Activated T-helper 2 cell treated with anti-CD3 and anti-CD28 coated beads, Interferon-gamma antibody, Interleukin-2, Interleukin-4, amounts not matched to agents 10 μg/mL and 5 μg/mL and 100 μg/mL, durations not matched to agents 14 hours and 24 hours and 36 hours (primary cell): ENCODE measurements at regions not wholly inside any gene's neighbourhood (a gene's known extent, or its start where the extent isn't known, plus 50 kb on each side); places are given as distances from the start of the nearest gene placed in this dataset.

Experiments
- DNase-seq: peaks from one replicate; pipeline ENCODE4 v3.0.0; 2021; ENCODE audit warnings: low spot score
- H3K27ac Mint-ChIP-seq: one replicate; pipeline ENCODE4 v1.8.0; 2021; ENCODE audit warnings: mixed read lengths
- H3K27me3 Mint-ChIP-seq: one replicate; pipeline ENCODE4 v1.8.0; 2021; ENCODE audit warnings: low read depth, mixed read lengths
- H3K36me3 Mint-ChIP-seq: one replicate; pipeline ENCODE4 v1.8.0; 2021; ENCODE audit warnings: low read depth, mixed read lengths
- H3K4me1 Mint-ChIP-seq: one replicate; pipeline ENCODE4 v1.8.0; 2021; ENCODE audit warnings: low read depth, mixed read lengths
- H3K4me3 Mint-ChIP-seq: one replicate; pipeline ENCODE4 v1.8.0; 2021; ENCODE audit warnings: low read depth, mild to moderate bottlenecking, moderate library complexity, mixed read lengths
- H3K9me3 Mint-ChIP-seq: one replicate; pipeline ENCODE4 v1.8.0; 2021; ENCODE audit warnings: mixed read lengths
- intact Hi-C: fragments of 100-400 bp; cut with micrococcal nuclease; formaldehyde crosslinking; loops from one replicate; pipeline ENCODE4 v1.15.1; 2023

DNA sequence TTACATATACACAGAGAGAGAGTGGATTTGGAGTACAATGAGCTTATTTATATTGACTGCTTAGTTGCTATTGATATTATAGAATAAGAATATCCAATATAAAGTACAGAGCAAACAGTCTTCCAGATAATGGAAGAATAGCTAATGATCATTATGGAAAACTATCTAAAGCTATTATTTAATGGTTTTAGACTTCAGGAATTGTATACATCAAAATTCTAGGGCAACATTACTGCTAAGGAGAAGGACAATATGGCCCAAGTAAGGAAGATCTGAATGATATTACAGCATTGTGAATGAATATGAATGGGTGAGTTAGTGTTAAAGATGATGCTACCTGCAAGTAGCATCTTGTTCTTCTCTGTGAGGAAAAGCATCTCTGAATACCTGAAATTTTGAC lies 604.2 kb upstream of the PCDH20 start:
- Mint-ChIP-seq H3K4me3 (no peak overlapping the region), H3K4me1 (no peaks in the 10 kb centered on the region), H3K36me3 (no peaks in the 10 kb centered on the region), H3K9me3 (no peaks in the 10 kb centered on the region), H3K27me3 (no peaks in the 10 kb centered on the region), H3K27ac (no peak overlapping the region)
- no peak for DNase-seq
- intact Hi-C loops: no loop called here

DNA sequence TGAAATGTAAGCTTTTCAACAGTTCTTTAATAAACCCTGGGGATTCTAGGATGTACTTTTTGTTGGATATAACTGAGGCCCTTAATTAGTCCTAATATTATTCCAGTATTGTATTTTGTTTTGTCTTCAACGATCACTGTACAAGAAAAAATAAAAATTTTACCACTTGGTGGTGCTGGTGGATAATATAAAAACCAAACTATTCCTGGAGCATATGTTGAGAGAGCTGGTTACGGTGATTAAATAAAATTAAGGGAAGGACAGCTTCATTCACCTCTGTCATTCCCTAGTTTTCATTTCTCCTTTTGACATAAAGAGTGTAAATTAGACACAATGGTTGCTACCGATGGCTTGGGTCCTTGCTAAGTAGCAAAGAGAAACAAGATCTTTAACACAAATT lies 598.6 kb upstream of the PCDH20 start:
- H3K27me3 Mint-ChIP-seq: no peaks in the 10 kb centered on the region
- H3K27ac Mint-ChIP-seq: no peak overlapping the region

DNA sequence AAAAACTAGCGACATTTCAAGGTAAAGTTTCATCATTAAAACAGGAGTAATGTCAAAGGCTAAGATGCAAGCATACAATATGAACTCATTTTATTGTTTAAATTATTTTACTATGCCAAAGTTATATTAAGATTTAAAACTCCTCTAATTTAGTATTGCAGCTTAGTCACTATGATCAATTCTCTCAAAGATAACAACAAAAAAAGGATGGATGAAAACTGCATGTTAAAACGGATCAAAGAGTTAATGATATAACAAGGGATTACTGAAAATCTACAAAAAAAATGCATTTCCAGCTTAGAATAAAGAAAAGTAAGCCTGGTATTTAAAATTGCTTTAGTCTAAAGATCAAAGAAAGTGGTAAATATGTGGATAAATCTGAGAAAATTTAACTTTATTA lies 587.8 kb upstream of the PCDH20 start:
- Mint-ChIP-seq H3K9me3 (peaks cover 18% of the 10 kb centered on the region), H3K27ac (no peak overlapping the region), H3K4me1 (no peaks in the 10 kb centered on the region), H3K4me3 (no peak overlapping the region), H3K27me3 (no peaks in the 10 kb centered on the region), H3K36me3 (no peaks in the 10 kb centered on the region)
- intact Hi-C loops: no loop called here
- DNase-seq: no peak

More for the DNA sequence above, 598.6 kb upstream of the PCDH20 start:
- intact Hi-C loops: no loop called here
- no peaks in the 10 kb centered on the region for H3K36me3 Mint-ChIP-seq
- H3K9me3 Mint-ChIP-seq: peaks cover under 1% of the 10 kb centered on the region
- H3K4me3 Mint-ChIP-seq: no peak overlapping the region
- no peak for DNase-seq
- H3K4me1 Mint-ChIP-seq: no peaks in the 10 kb centered on the region

DNA sequence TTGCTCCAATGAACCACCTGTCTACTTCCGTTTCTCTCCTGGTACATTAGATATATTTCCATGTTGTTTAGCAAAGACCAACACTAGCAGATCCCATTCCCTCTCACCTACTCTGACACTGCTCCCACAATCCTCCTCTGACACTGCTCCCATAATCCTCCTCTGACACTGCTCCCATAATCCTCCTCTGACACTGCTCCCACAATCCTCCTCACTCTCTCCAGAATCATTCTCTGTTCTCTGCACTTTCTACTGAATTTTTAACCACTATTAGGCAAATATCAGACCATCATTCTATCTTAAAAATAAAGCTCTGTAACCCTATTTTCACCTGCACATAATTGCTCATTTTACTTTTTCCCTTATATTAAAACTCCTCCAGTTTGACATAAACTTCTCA lies 578.5 kb upstream of the PCDH20 start:
- H3K27ac Mint-ChIP-seq: no peak overlapping the region
- no peaks in the 10 kb centered on the region for H3K4me1 Mint-ChIP-seq
- intact Hi-C loops: no loop called here
- H3K9me3 Mint-ChIP-seq: peaks cover 27% of the 10 kb centered on the region
- H3K36me3 Mint-ChIP-seq: no peaks in the 10 kb centered on the region
- no peak overlapping the region for H3K4me3 Mint-ChIP-seq
- no peak for DNase-seq
- H3K27me3 Mint-ChIP-seq: no peaks in the 10 kb centered on the region

DNA sequence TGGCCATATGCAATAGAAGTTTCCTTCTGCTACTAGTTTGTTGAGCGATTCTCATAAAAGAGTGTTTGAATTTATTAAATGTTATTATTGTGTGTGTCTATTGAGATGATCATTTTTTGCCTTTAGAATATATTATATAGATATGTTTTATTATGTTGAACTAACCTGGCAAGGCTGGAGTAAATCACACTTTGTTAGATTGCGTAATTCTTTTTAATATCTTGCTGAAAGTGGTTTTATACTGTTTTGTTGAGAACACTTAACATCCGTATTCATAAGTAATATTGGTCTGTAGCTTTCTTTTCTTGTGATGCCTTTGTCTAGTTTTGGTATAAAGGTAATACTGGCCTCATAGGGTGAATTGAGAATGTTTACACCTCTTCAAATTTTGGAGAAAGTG lies 574.3 kb upstream of the PCDH20 start:
- Mint-ChIP-seq H3K4me3 (no peak overlapping the region), H3K27ac (no peak overlapping the region), H3K36me3 (no peaks in the 10 kb centered on the region), H3K27me3 (no peaks in the 10 kb centered on the region), H3K4me1 (no peaks in the 10 kb centered on the region), H3K9me3 (peaks cover 13% of the 10 kb centered on the region)
- DNase-seq: no peak
- intact Hi-C loops: no loop called here

DNA sequence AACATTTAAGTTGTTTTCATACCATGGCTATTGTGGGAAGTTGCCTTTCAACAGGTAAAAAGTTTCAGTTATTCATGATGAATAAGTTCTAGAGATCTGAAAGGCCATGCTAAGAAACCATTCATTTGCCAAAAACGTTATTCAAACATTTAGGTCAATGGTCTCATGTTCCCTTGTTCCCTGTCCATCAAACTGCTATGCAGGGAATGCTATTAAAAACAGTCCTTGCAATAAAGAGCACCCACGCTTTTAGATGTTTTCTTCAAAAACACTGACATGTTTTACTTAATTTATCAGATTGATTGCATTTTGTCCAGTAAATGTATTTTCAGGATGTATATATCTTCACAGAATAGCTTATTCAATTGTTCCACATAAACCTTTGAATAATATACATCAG lies 573.2 kb upstream of the PCDH20 start:
- H3K36me3 Mint-ChIP-seq: no peaks in the 10 kb centered on the region
- H3K4me3 Mint-ChIP-seq: no peak overlapping the region
- H3K27me3 Mint-ChIP-seq: no peaks in the 10 kb centered on the region
- DNase-seq: no peak
- intact Hi-C loops: no loop called here
- no peaks in the 10 kb centered on the region for H3K4me1 Mint-ChIP-seq
- no peak overlapping the region for H3K27ac Mint-ChIP-seq
- peaks cover 6% of the 10 kb centered on the region for H3K9me3 Mint-ChIP-seq

DNA sequence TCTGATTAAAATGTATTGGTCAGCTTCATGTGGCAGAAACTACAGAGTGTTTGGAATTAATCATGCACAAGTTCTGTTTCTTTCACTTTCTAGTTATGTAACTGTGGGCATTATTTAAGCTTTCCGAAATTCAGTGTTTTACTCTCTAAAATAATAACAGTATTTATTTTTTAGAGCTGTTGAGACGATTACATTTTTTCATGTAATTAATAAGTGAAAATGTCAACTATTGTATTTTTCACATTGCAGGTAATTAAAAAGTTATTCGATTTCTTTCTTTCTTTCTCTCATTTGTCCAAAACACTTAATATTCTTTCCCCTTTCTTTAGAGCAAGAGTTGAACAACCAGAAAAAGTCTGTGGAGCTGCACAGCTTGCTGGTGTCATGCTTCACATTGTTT lies 559.4 kb upstream of the PCDH20 start:
- Mint-ChIP-seq H3K4me3 (no peak overlapping the region), H3K9me3 (peaks cover 27% of the 10 kb centered on the region), H3K27ac (no peak overlapping the region), H3K4me1 (no peaks in the 10 kb centered on the region), H3K27me3 (no peaks in the 10 kb centered on the region), H3K36me3 (no peaks in the 10 kb centered on the region)
- intact Hi-C loops: no loop called here
- no peak for DNase-seq

DNA sequence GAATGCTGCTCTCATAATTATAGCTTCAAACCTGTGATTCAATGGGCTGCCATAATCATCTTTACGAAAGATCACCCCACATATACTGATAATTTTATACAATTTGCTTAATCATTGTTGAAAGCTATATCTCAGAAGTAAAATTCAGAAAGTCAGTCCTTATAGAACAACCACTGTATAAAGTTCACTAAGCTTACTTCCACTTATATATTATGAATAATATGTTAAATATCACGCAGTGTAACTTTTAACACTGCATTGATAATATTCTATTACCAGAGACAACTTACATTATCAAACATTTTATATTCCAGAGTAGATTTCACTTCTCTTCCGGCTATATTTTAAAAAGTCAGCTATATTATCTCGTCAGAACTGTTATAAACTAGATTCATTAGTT lies 550.1 kb upstream of the PCDH20 start:
- DNase-seq: no peak
- Mint-ChIP-seq H3K9me3 (peaks cover 8% of the 10 kb centered on the region), H3K27ac (no peak overlapping the region), H3K4me3 (no peak overlapping the region), H3K27me3 (no peaks in the 10 kb centered on the region), H3K4me1 (no peaks in the 10 kb centered on the region), H3K36me3 (no peaks in the 10 kb centered on the region)
- intact Hi-C loops: no loop called here

DNA sequence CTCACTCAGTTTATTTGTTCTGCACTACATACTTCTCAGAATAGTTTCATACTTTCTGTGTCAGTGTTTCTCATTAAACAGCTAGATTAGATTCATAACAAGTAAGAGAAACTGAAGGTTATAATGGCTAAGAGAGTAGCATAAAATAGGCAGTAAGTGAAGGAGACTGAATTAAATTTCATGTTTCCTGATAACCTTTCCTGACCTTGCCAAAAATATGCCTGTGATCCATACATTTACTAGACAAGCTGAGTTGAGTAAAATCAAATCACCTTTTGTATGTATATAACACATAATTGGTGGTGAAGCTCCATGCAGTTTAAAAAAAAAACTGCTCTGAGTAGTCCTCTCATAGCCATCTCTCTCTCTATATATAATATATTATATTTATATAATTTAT lies 545.3 kb upstream of the PCDH20 start:
- H3K27me3 Mint-ChIP-seq: no peaks in the 10 kb centered on the region
- intact Hi-C loops: loop anchor here (2.0 kb wide), 1 partner anchor 16 kb away; no protein-coding TSS in a partner anchor
- no peak for DNase-seq
- no peaks in the 10 kb centered on the region for H3K36me3 Mint-ChIP-seq
- H3K4me1 Mint-ChIP-seq: no peaks in the 10 kb centered on the region
- H3K4me3 Mint-ChIP-seq: no peak overlapping the region
- H3K9me3 Mint-ChIP-seq: peaks cover 8% of the 10 kb centered on the region
- no peak overlapping the region for H3K27ac Mint-ChIP-seq

DNA sequence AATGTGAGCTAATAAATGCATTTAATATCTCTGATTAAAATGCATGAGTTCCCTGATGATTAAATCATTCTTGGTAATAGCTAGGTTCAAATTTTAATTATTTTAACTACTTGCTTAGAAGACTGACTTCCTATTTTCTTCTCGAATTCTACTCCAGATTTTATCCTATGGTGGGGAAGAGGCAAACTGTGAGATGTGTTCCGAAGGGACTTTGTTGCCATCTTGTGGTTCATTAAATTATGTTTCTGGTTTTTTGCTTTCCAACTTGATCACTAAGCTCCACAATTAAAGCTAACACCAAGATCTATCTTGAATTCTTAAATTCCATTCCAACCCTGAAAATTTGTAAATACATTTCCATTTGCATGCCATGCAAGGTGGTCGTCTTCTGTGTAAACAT lies 538.4 kb upstream of the PCDH20 start:
- no peak overlapping the region for H3K27ac Mint-ChIP-seq
- intact Hi-C loops: no loop called here
- no peak for DNase-seq
- H3K27me3 Mint-ChIP-seq: no peaks in the 10 kb centered on the region
- H3K4me1 Mint-ChIP-seq: no peaks in the 10 kb centered on the region
- H3K36me3 Mint-ChIP-seq: no peaks in the 10 kb centered on the region
- H3K4me3 Mint-ChIP-seq: no peak overlapping the region
- peaks cover under 1% of the 10 kb centered on the region for H3K9me3 Mint-ChIP-seq

DNA sequence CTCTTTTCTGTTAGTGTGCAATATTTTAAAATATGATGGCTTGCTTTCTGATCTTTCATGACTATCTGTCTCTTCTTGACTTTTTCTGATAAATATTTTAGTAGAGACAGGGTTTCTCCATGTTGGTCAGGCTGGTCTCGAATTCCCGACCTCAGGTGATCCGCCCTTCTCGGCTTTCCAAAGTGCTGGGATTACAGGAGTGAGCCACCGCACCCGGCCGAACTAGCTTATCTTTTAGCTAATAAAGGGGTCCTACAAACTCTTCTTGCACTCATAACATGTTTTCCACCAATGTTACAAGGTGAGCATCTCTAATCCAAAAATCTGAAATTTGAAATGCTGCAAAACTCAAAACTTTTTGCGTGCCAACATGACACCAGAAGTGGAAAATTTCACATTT lies 535.2 kb upstream of the PCDH20 start:
- no peaks in the 10 kb centered on the region for H3K36me3 Mint-ChIP-seq
- no peak for DNase-seq
- no peaks in the 10 kb centered on the region for H3K4me1 Mint-ChIP-seq
- no peak overlapping the region for H3K27ac Mint-ChIP-seq
- no peak overlapping the region for H3K4me3 Mint-ChIP-seq
- H3K9me3 Mint-ChIP-seq: no peaks in the 10 kb centered on the region
- no peaks in the 10 kb centered on the region for H3K27me3 Mint-ChIP-seq
- intact Hi-C loops: no loop called here

DNA sequence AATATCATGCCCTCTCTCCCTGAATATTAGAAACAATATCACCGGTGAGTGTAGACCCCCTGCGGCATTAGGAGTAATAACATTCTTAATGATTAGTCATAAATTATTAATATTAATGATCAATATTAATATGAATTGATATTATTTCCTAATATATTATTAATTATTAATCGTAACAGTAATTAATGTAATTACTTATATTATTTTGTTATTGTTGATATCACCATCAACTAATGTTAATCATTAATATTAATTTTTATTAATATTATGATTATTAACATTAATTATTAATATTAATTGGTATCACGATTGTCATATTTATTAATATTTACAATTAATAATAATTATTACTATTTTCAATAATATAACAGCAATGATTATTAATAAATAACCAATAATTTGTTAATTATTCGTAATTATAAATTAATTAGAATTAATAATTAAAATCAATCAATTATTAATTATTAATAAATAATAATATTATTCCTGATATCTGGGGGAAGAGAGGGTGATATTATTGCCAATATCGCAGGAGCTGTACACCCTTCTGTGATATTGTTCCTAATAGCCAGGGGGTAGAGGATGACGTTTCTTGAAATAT lies 528.8 kb upstream of the PCDH20 start:
- Mint-ChIP-seq H3K4me1 (no peaks in the 10 kb centered on the region), H3K36me3 (no peaks in the 10 kb centered on the region), H3K27ac (no peak overlapping the region), H3K27me3 (no peaks in the 10 kb centered on the region), H3K4me3 (no peak overlapping the region), H3K9me3 (peaks cover 25% of the 10 kb centered on the region)
- DNase-seq: no peak
- intact Hi-C loops: loop anchor here (2.0 kb wide), 1 partner anchor 16 kb away; no protein-coding TSS in a partner anchor

DNA sequence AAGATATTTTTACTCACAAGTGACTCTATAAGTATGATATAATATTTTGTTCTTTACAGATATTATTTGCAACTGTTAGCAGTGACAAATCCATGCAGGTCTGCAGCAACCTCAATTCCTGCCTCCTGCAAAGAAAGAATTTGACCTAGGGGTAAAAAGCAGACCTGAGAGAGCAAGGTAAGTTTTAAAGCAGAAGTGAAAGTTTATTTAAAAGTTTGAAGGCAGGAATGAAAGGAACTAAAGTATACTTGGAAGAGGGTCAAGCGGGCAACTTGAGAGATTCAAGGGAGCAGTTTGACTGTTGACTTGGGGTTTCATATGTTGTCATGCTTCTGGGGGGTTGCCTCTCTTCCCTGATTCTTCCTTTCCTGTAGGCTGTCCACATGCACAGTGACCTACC lies 520.1 kb upstream of the PCDH20 start:
- no peaks in the 10 kb centered on the region for H3K27me3 Mint-ChIP-seq
- peaks cover 3% of the 10 kb centered on the region for H3K9me3 Mint-ChIP-seq
- no peaks in the 10 kb centered on the region for H3K36me3 Mint-ChIP-seq
- no peak overlapping the region for H3K27ac Mint-ChIP-seq
- no peaks in the 10 kb centered on the region for H3K4me1 Mint-ChIP-seq
- no peak overlapping the region for H3K4me3 Mint-ChIP-seq
- no peak for DNase-seq
- intact Hi-C loops: no loop called here

DNA sequence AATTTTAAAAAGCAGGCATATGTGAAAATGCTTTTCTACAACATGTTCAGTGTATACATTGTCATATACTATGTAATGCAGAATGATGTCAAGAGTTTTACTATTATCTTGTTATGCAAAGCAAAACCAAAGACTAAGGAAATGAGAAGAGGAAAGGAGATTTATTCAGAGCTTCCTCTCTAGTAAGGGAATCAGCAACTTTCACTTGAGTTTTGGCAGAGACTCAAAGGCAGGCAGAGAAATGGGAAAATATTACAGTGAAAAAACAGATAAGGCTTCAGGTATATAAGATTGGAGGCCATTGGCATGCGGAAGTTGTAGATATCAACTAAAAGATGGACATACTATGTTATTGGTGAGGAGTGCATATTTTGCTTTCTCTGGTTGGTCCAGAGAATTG lies 512.0 kb upstream of the PCDH20 start:
- DNase-seq: no peak
- intact Hi-C loops: no loop called here
- Mint-ChIP-seq H3K4me3 (no peak overlapping the region), H3K27me3 (no peaks in the 10 kb centered on the region), H3K36me3 (no peaks in the 10 kb centered on the region), H3K27ac (no peak overlapping the region), H3K9me3 (peaks cover 24% of the 10 kb centered on the region), H3K4me1 (no peaks in the 10 kb centered on the region)
